GM19240 (cell line): ENCODE measurements at regions not wholly inside any gene's neighbourhood (a gene's known extent, or its start where the extent isn't known, plus 50 kb on each side); places are given as distances from the start of the nearest gene placed in this dataset.

Experiments
- DNase-seq: peaks from one replicate; pipeline ENCODE4 v3.0.0; 2011; ENCODE audit warnings: low spot score; ENCODE audit not compliant: insufficient read length

GRCh38 chrX:6701085-6701484 is 166.2 kb upstream of the VCX3A start:
- DNase-seq = no peak

DNA sequence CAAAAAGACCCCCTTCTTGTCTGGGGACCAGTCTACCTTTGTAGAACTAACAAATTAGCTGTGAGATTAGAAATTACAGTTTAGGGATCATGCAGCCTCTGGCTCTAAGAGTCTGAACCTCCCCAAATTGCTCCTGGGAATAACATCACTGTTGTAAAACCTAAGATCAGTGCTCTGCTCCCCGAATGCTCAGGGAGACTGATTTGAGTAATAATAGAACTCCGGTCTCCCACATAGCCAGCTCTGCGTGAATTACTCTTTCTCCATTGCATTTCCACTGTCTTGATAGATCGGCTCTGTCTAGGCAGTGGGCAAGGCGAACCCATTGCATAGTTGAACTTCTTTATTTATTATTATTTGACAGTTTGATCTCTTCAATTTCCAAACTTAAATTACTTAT is 160.8 kb upstream of the VCX3A start:
- DNase-seq = no peak

DNA sequence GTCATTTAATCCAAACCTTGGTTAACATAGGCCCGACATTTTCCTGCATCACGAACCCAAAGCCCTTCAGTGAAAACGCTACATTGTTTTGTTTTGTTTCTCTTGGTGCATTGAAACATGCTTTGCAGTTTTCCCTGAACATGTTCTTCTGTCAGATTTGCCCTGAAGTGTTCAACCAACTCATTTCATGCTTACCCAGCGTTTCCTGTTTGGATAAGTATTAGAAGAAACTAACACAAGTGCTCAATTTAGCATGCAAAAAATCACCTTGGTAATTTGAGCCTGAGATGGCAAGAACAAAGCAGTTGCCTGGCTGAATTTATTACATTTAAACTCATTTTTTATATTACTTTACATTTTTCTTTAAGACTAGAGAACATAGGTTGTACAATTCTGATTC is 160.1 kb upstream of the VCX3A start:
- DNase-seq = no peak

DNA sequence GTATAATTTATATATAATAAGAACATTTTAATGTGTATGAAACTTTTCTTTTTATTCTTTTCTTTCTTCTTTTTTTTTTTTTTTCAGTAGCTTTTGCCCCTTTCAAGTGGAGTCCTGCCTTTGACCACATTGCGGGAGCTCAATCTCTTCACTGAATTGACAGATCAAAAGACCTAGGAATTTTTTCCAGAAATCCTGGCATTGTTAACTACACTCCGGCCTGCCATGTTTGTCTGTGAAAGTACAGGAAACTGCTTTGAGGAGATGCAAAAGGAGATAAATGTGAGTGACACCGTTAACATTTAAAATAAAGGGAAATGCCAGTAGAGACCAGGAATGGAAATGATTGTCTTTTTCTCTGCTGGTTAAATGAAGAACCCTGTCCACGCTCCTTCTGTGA is 159.3 kb upstream of the VCX3A start:
- no peak for DNase-seq

GRCh38 chrX:6693051-6693450 is 158.1 kb upstream of the VCX3A start:
- DNase-seq = no peak

DNA sequence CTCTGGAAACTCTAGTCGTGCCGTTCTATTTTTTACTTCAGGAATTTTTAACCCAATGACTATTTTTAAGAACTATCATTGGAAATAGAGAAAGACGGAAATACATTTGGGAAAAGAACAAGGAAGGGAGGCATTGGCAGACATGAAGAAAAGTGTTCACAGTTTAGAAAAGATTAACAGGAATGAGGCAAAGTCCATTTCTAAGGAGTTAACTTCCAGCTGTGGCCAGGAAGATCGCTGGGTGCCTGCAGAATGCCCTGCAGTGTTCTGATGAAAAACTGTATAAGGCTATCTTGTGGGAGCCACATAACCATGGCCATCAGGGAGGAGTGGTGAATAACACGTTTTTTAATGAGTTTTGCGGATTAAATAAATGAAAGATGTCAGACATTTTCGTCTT is 150.6 kb upstream of the VCX3A start:
- no peak for DNase-seq

GRCh38 chrX:6683353-6683752 is 148.4 kb upstream of the VCX3A start:
- DNase-seq = no peak

GRCh38 chrX:6681521-6682145 is 146.7 kb upstream of the VCX3A start:
- no peak for DNase-seq

GRCh38 chrX:6679988-6680387 is 145.1 kb upstream of the VCX3A start:
- no peak for DNase-seq

DNA sequence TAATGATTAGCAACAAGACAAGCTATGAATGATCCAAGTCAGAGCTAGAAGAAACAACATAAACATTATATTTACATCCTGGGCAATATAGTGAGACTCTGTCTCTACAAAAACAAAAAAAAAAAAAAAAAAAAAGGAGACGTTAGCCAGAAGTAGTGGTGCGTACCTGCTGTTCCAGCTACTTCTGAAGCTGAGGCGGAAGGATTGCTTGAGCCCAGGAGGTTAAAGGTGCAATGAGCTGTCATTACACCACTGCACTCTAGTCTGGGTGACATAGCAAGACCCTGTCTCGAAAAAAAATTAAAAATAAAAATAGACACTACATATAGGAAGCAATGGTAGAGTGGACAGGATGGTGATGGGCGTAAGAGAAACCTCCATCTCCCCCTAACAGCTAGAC is 144.6 kb upstream of the VCX3A start:
- no peak for DNase-seq

DNA sequence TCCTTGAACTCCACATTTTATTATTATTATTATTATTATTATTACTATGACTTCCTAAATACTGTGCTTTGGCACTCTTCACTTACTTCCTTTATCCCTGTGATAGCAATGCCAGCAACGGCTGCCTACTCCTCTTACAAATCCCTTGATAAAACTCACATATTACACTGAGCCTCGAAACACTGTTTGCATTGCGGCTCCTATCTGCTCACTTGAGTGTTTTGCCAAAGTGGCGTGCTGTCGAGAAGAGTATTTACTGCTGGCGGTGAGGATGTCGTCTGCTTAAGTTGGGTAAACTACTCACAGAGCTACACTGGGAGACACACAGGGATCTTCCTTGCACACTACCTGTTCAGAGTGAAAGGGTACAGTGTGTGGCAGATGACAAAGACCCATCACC is 143.4 kb upstream of the VCX3A start:
- DNase-seq = no peak

GRCh38 chrX:6674734-6675133 is 139.8 kb upstream of the VCX3A start:
- DNase-seq = no peak

GRCh38 chrX:6667048-6667768 is 132.3 kb upstream of the VCX3A start:
- DNase-seq = no peak

GRCh38 chrX:6666624-6667023 is 131.7 kb upstream of the VCX3A start:
- DNase-seq = no peak

- DNase-seq = no peak
Measured at GRCh38 chrX:6661736-6662135, 126.8 kb upstream of the VCX3A start.

DNA sequence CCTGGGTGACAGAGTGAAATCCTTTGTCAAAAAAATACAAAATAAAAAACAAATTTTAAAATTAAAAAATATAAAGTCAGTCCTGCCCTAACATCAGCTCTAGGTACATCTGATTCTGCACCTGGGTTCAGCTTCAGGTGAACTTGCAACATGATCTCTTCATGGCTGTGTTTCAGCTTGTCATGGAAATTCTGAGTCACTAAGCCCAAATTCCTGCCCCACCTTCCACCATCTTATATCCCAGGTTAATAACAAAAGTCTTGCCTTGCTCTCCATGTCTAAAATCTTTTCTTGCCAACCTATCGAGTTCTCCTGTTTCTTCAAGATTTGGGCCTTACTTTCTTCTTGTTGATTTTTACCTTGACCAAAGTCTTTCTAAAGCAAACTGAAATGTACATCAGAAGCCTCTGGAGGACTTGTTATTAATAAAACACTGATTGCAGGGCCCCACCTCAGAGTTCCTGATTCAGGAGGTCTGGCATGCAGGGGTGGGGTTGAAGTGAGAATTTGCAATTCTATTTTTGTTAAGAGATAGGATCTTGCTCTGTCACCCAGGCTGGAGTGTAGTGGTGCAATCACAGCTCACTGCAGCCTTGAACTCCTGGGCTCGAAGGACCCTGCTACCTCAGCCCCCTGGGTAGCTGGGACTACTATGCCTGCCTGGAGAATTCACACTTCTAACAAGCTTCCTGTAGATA is 125.8 kb upstream of the VCX3A start:
- no peak for DNase-seq

DNA sequence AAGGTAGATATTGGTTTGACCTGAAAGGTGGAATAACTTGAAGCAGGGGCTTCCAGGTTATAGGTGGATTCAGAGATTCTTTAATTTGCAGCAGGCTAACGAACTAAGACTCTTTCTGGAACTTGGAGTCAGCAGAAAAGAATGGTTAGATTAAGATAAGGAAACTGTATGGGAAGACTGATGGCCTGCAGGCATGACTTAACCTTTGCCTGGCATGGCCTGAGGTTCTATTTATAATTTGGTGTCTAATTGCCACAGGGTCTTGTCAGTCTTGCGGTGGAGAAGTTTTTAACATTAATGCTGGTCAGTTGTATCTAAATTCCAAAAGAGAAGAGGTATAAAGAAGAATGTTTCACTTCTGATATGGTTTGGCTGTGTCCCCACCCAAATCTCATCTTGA is 110.3 kb upstream of the VCX3A start:
- no peak for DNase-seq

GRCh38 chrX:6644411-6644810 is 109.5 kb upstream of the VCX3A start:
- no peak for DNase-seq

DNA sequence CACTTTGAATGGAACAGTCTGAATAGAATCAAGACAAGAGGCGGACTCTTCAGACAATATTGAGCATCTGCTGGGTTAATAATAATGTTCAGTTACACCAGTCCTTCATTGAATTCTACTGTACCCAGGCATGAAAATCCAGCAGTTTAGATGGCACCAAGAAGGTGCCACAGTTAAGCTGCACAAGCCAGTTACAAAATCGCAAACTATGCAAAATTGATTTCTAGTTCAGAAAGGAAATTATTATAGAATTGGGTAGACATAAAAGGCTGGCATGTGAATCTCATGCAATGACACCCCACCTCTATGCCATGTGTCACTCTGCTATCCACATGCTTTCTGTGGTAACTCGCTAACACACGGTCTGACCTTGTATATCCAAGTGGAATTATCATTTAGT is 105.8 kb upstream of the VCX3A start:
- DNase-seq = no peak

DNA sequence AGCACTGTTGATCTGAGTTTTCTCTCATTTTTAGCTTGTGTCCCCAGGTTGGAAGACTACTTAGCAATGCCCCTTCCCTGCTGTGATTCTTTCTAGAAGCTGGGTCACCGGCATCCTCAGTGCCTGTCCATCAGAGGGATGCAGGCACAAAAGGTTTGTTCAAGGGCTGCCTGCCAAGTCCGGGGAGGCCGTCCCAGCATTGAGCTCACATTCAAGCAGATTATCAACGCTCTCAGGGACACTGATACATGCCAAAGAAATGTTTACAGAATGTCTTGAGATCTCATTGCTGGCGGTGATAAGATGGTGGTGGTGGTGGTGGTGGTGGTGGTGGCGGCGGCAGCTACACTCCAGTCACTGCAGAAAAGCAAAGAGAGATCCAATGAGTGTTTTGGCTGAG is 79.6 kb upstream of the VCX3A start:
- no peak for DNase-seq

DNA sequence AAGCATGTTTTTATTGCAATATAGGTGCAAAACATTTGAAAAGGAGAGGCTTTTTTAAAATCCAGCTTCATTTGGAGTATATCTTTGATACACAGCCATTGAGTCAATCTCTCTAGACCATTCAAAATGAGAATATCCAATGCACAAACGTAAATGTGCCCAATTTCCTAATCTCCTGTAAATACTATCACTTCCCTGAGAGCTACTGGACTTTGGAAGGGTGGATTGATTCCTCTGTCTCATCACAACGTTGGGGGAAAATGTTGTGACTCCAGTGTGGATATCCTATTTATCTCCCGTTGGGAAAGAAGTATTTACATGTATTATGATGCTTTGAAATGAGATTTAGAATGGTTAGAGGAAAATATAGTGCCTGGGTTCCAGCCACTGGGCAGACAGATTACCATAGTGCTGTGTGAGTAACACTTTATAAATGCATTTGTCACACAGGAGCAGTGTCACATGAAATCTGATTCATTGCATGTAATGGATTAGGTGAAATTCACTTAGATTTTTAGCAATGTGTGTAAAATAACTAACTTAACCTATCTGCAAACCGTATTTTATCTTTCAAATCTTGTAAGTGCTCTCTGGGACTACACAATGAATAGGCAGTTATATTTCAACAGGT is 64.4 kb upstream of the VCX3A start:
- DNase-seq = no peak
